HG02642 (cell line): ENCODE measurements at regions not wholly inside any gene's neighbourhood (a gene's known extent, or its start where the extent isn't known, plus 50 kb on each side); places are given as distances from the start of the nearest gene placed in this dataset.

ENCODE experiments used
- ATAC-seq: cut with Tn5 transposase; IDR thresholded peaks from one replicate; pipeline ENCODE4 v1.9.1; 2021; ENCODE audit warnings: mild to moderate bottlenecking; ENCODE audit not compliant: unreplicated experiment, poor library complexity

- no peak for ATAC-seq
These were observed 630.1 kb upstream of the TMEM132C start for GRCh38 chr12:127636882-127637281.

GRCh38 chr12:127640181-127640886, 626.6 kb upstream of the TMEM132C start:
- no peak for ATAC-seq

GRCh38 chr12:127642208-127642607, 624.8 kb upstream of the TMEM132C start:
- ATAC-seq: no peak

GRCh38 chr12:127648321-127648720, 618.6 kb upstream of the TMEM132C start:
- no peak for ATAC-seq

GRCh38 chr12:127649961-127650360, 617.0 kb upstream of the TMEM132C start:
- no peak for ATAC-seq

- no peak for ATAC-seq
These were observed 616.3 kb upstream of the TMEM132C start for GRCh38 chr12:127650626-127651025.

- ATAC-seq: no peak
These were observed 614.7 kb upstream of the TMEM132C start for GRCh38 chr12:127652281-127652680.

- no peak for ATAC-seq
These were observed 612.5 kb upstream of the TMEM132C start for GRCh38 chr12:127654383-127654985.

GRCh38 chr12:127655691-127656090, 611.3 kb upstream of the TMEM132C start:
- no peak for ATAC-seq

- ATAC-seq: no peak
These were observed 610.7 kb upstream of the TMEM132C start for GRCh38 chr12:127656266-127656665.

GRCh38 chr12:127657036-127657435, 609.9 kb upstream of the TMEM132C start:
- ATAC-seq: no peak

- no peak for ATAC-seq
These were observed 606.0 kb upstream of the TMEM132C start for GRCh38 chr12:127660961-127661360.

GRCh38 chr12:127663716-127664115, 603.3 kb upstream of the TMEM132C start:
- no peak for ATAC-seq

GRCh38 chr12:127664901-127665300, 602.1 kb upstream of the TMEM132C start:
- ATAC-seq: no peak

- no peak for ATAC-seq
These were observed 599.8 kb upstream of the TMEM132C start for GRCh38 chr12:127667131-127667685.

GRCh38 chr12:127670294-127670693, 596.7 kb upstream of the TMEM132C start:
- no peak for ATAC-seq

GRCh38 chr12:127670796-127671195, 596.2 kb upstream of the TMEM132C start:
- ATAC-seq: no peak

GRCh38 chr12:127675936-127676335, 591.0 kb upstream of the TMEM132C start:
- ATAC-seq: no peak

GRCh38 chr12:127677537-127678131, 589.3 kb upstream of the TMEM132C start:
- no peak for ATAC-seq

GRCh38 chr12:127678945-127679344, 588.0 kb upstream of the TMEM132C start:
- ATAC-seq: no peak

GRCh38 chr12:127680516-127680915, 586.5 kb upstream of the TMEM132C start:
- no peak for ATAC-seq
